ENCODE measurements at regions not wholly inside any gene's neighbourhood (a gene's known extent, or its start where the extent isn't known, plus 50 kb on each side); places are given as distances from the start of the nearest gene placed in this dataset.

- Mint-ChIP-seq H3K9me3 (peaks cover 3% of the 10 kb centered on the region), H3K27ac (no peak overlapping the region), H3K36me3 (no peaks in the 10 kb centered on the region), H3K4me1 (peaks cover 7% of the 10 kb centered on the region), H3K27me3 (ENCODE audit: low read depth) (peaks cover 58% of the 10 kb centered on the region), H3K4me3 (no peak overlapping the region)
- no peak for TF ChIP-seq CTCF (IDR thresholded peaks at IDR 0.05; ENCODE audit: unreplicated experiment)
- no peak for DNase-seq (ENCODE audit: low spot score in 2 of 2, unreplicated experiment in 2 of 2)
Observed at GRCh38 chr11:112421879-112422278, 161.2 kb upstream of the PLET1 start.

GRCh38 chr11:112425121-112425520 lies 164.5 kb upstream of the PLET1 start:
- DNase-seq (ENCODE audit: low spot score in 2 of 2, unreplicated experiment in 2 of 2), result no peak
- peaks cover 37% of the 10 kb centered on the region for H3K27me3 Mint-ChIP-seq (ENCODE audit: low read depth)
- H3K4me3 Mint-ChIP-seq, result no peak overlapping the region
- H3K4me1 Mint-ChIP-seq, result peaks cover 7% of the 10 kb centered on the region
- no peaks in the 10 kb centered on the region for H3K36me3 Mint-ChIP-seq
- H3K27ac Mint-ChIP-seq, result no peak overlapping the region
- TF ChIP-seq CTCF (IDR thresholded peaks at IDR 0.05; ENCODE audit: unreplicated experiment), result no peak
- peaks cover 23% of the 10 kb centered on the region for H3K9me3 Mint-ChIP-seq

GRCh38 chr11:112437096-112437495 lies 176.4 kb upstream of the PLET1 start:
- peaks cover 52% of the 10 kb centered on the region for H3K9me3 Mint-ChIP-seq
- H3K27me3 Mint-ChIP-seq (ENCODE audit: low read depth), result peaks cover 20% of the 10 kb centered on the region
- TF ChIP-seq CTCF (IDR thresholded peaks at IDR 0.05; ENCODE audit: unreplicated experiment), result no peak
- no peak overlapping the region for H3K27ac Mint-ChIP-seq
- no peak for DNase-seq (ENCODE audit: low spot score in 2 of 2, unreplicated experiment in 2 of 2)
- peaks cover 6% of the 10 kb centered on the region for H3K36me3 Mint-ChIP-seq
- H3K4me3 Mint-ChIP-seq, result no peak overlapping the region
- H3K4me1 Mint-ChIP-seq, result no peaks in the 10 kb centered on the region

GRCh38 chr11:112439614-112440013 lies 179.0 kb upstream of the PLET1 start:
- H3K9me3 Mint-ChIP-seq, result peaks cover 48% of the 10 kb centered on the region
- TF ChIP-seq CTCF (IDR thresholded peaks at IDR 0.05; ENCODE audit: unreplicated experiment), result no peak
- no peaks in the 10 kb centered on the region for H3K4me1 Mint-ChIP-seq
- no peak overlapping the region for H3K27ac Mint-ChIP-seq
- no peak overlapping the region for H3K4me3 Mint-ChIP-seq
- DNase-seq (ENCODE audit: low spot score in 2 of 2, unreplicated experiment in 2 of 2), result no peak
- peaks cover 9% of the 10 kb centered on the region for H3K36me3 Mint-ChIP-seq
- H3K27me3 Mint-ChIP-seq (ENCODE audit: low read depth), result peaks cover 7% of the 10 kb centered on the region

- no peak for DNase-seq (ENCODE audit: low spot score in 2 of 2, unreplicated experiment in 2 of 2)
- no peak for TF ChIP-seq CTCF (IDR thresholded peaks at IDR 0.05; ENCODE audit: unreplicated experiment)
- Mint-ChIP-seq H3K27ac (no peak overlapping the region), H3K36me3 (peaks cover 10% of the 10 kb centered on the region), H3K27me3 (ENCODE audit: low read depth) (peaks cover 7% of the 10 kb centered on the region), H3K4me3 (no peak overlapping the region), H3K4me1 (no peaks in the 10 kb centered on the region), H3K9me3 (peaks cover 56% of the 10 kb centered on the region)
Observed at GRCh38 chr11:112440518-112440917, 179.9 kb upstream of the PLET1 start.

GRCh38 chr11:112448168-112448567 lies 187.5 kb upstream of the PLET1 start:
- TF ChIP-seq CTCF (IDR thresholded peaks at IDR 0.05; ENCODE audit: unreplicated experiment), result no peak
- peaks cover 32% of the 10 kb centered on the region for H3K9me3 Mint-ChIP-seq
- H3K4me1 Mint-ChIP-seq, result peaks cover 3% of the 10 kb centered on the region
- no peak overlapping the region for H3K27ac Mint-ChIP-seq
- no peak for DNase-seq (ENCODE audit: low spot score in 2 of 2, unreplicated experiment in 2 of 2)
- H3K36me3 Mint-ChIP-seq, result peaks cover 4% of the 10 kb centered on the region
- H3K4me3 Mint-ChIP-seq, result no peak overlapping the region
- peaks cover 9% of the 10 kb centered on the region for H3K27me3 Mint-ChIP-seq (ENCODE audit: low read depth)

All from mesothelial cell of epicardium (in vitro differentiated cells).